ENCODE measurements at regions not wholly inside any gene's neighbourhood (a gene's known extent, or its start where the extent isn't known, plus 50 kb on each side); places are given as distances from the start of the nearest gene placed in this dataset.
"Not testable (repeated sequence)": the region's sequence is repeated elsewhere in the genome, so short reads cannot be mapped to it uniquely, and the experiment has no call there.

DNA sequence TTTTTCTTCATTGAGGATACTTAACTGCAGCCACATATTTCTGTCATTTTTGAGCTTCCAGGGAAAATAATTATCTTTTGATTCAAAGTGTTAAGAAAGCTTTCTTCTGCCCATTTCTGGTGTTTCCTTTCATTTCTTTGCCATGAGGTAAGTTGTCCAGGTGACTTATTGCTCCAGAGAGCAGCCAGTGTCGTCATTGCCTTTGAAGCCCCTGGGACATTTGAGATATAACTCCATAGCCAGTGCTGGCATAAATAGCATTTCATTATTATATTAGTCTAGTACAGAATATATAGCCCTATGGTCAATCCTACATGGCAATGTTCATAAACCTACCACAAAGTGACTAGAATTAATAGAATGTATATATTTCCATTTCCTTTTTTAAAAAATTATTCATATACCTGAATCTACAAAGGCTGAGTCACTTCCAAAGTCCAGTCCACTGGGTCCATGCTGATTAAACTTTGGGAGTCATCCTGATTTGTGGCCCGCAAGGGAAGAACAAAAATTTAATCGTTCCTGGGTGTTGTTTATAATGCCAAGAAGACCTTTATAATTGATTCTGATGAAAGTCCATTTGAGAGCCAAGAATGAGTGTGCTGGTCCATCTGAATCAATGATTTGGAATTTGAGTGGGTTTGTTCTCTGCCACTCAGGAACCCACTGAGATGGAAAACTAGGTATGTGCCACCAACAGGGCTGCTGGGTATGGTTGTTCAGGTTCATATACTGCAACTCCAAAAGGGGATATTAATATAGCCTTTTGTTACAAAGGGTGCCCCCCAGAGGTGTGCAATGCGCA, 221.8 kb upstream of the PLXNA2 start:
- DNase-seq (ENCODE audit: low spot score), result no peak

- DNase-seq (ENCODE audit: low spot score), result no peak
Observed at GRCh38 chr1:208467151-208467780, 223.1 kb upstream of the PLXNA2 start.

DNA sequence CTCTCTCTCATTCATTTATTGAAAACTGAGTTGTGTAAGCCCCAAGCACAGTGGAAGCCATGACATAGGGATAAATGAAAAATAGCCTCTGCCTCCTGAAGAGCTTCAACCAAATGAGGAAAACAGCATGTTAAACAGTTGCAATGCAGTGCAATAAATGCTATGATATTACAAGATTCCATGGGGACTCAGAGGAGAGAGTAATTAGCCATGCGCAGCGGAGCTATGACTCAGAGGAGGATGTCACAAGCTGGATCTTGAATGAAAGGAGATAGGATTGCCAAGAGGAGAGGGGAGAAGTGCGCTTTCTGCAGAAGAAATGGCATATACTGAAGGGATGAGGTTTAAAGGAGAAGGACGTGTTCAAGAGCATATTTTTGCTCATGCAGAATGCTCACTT, 231.3 kb upstream of the PLXNA2 start:
- DNase-seq (ENCODE audit: low spot score), result no peak

DNA sequence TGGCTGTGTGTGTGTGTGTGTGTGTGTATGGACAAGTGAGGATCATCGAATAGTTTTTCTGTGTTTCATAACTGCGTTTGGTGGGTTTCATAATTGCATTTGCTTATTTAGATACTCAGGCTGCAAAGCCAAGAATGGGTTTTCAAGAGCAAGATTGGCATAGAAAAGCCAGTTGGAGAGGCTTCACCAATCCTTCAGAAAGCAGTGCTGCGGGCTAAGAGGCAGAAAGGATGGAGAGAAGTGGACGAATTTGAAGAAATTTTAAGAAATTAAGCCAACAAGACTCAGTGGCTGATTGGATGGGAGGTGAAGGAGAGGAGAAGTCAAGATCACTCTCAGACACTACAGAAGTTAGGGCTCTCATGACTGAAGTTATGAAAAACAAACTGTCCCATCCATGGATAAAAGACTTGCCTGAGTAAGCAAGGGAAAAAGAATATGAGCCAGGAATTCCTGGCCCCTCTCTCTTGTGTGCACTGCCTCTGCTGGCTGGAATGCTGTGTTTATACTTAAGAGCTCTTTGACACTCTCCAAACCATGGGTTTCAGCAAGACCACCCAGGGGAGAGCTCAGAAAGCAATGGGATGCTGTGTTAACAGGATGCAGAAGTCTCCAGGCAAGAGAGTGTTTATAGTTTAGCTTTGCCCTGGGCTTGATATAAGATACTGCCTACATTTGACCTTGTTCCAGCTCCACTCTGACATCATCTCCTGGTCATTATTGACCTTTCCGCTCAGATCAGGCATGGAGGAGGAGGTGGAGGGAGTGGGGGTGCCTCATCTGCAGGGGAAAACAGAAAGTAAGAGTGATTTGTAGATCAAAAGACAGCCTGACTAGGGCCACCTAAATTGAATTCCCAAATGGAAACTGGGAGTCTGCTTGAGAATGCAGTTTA, 232.0 kb upstream of the PLXNA2 start:
- DNase-seq (ENCODE audit: low spot score), result no peak

DNA sequence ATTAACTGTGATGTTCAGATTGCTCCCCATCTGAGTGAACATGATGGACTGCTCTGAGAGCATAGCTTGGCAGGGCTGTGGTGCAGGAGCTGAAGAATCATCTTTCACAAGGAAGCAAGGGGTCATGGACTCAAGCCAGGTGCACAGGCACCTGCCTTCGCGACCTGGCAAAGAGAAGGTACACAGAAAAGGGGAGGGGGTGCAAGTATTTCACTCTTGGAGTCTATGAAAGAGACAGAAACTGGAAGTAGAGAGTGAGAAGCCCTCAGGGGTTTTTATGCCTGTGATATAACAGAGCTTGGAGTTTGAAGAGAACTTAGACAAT, 232.6 kb upstream of the PLXNA2 start:
- DNase-seq (ENCODE audit: low spot score), result no peak

DNA sequence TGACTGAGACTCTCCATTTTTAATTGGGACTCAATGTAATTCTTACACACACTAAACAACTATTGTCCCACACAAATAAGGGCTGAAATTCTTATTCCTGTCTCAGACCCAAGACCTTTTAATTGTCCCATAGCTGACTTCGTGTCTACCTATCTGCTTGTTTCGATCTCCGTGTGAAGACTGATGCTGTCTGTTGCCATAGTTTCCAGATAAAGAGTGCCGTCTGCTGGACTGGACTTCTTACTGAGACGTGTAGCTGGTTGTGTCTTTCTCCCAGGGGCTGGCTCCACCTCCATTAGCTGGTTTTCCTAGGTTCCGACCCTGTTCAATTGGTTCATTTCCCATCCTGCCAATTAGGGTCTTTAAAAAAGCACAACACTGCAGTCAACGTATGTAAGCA, 235.3 kb upstream of the PLXNA2 start:
- DNase-seq (ENCODE audit: low spot score), result no peak

DNA sequence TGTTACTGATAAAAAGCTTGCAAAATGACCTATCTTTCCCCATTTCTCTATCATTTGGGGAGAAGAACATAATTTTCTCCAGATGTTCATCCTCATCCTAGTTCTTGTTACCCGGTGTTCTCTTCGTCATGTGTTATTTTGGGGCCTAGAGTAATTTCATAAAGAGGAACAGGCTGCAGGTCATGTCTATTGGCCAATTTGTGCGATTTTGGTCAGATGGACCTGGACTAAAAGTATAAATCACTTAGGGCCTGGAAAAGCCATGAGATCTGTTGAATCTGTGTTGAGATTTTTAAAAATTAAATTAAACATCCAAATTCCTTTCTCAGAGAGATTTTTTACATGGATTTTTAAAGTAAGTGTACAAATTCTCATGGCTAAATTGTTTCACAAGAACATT, 241.3 kb upstream of the PLXNA2 start:
- DNase-seq (ENCODE audit: low spot score), result no peak

GRCh38 chr1:208486677-208487076, 242.5 kb upstream of the PLXNA2 start:
- DNase-seq (ENCODE audit: low spot score), result no peak

- not testable (repeated sequence) for DNase-seq (ENCODE audit: low spot score)
Observed at GRCh38 chr1:208488432-208488831, 244.2 kb upstream of the PLXNA2 start.

- DNase-seq (ENCODE audit: low spot score), result no peak
Observed at GRCh38 chr1:208496467-208497371, 252.5 kb upstream of the PLXNA2 start.

- no peak for DNase-seq (ENCODE audit: low spot score)
Observed at GRCh38 chr1:208497866-208498541, 253.8 kb upstream of the PLXNA2 start.

GRCh38 chr1:208499026-208499425, 254.8 kb upstream of the PLXNA2 start:
- DNase-seq (ENCODE audit: low spot score), result no peak

DNA sequence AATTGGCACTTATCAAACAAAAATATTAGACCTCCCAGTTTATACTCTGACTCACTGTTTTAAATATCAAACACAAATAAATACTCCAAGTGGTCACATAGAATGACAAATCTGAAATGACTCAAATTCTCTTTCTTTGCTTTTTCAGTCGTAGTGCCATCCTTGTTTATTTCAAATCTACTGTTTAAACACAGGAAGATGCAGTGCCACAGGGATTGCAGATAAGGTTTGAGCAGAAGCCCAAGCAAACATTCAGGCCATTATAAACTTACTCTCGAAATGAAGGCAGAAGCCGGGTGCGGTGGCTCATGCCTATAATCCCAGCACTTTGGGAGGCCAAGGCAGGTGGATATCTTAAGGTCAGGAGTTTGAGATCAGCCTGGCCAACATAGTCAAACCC, 255.4 kb upstream of the PLXNA2 start:
- no peak for DNase-seq (ENCODE audit: low spot score)

GRCh38 chr1:208500375-208500774, 256.2 kb upstream of the PLXNA2 start:
- no peak for DNase-seq (ENCODE audit: low spot score)

DNA sequence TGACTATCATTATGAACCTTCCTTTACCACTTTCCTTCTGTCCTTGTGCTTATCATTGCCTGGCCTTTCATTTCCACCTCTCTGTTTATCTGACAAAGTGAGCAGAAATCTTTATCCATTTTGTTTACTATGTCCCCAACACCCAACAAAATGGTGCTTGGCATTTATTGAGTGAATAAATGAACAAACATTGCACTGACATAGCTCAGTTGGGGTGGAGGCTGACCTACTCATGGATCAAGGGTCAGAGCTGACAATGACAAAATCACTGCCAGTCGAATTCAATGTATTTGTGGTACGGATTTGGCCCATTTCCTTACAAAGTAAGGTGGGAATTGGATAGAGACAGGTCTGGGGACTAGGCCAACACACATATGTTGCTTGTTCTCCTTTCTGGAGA, 257.4 kb upstream of the PLXNA2 start:
- no peak for DNase-seq (ENCODE audit: low spot score)

DNA sequence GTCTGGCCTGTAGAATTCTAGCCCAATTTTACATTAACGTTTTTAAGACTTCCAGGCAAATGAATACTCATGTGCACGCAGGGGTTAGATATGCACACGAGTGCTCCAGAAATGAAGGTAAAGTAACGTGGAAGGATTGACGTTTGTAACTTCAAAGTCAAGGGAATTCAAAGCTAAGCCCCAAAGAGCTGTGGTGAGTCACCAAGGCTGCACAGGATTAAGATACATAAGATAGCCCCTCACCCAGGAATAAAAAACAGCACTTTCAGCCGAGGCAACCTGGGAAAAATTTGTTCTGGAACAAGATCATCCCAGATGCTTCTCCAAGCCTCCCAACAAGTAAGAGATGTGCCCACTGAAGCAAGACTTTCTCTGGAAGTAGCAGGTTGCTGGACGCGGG, 259.6 kb upstream of the PLXNA2 start:
- no peak for DNase-seq (ENCODE audit: low spot score)

GRCh38 chr1:208506812-208507211, 262.6 kb upstream of the PLXNA2 start:
- no peak for DNase-seq (ENCODE audit: low spot score)

GRCh38 chr1:208509072-208509471, 264.9 kb upstream of the PLXNA2 start:
- DNase-seq (ENCODE audit: low spot score), result no peak

DNA sequence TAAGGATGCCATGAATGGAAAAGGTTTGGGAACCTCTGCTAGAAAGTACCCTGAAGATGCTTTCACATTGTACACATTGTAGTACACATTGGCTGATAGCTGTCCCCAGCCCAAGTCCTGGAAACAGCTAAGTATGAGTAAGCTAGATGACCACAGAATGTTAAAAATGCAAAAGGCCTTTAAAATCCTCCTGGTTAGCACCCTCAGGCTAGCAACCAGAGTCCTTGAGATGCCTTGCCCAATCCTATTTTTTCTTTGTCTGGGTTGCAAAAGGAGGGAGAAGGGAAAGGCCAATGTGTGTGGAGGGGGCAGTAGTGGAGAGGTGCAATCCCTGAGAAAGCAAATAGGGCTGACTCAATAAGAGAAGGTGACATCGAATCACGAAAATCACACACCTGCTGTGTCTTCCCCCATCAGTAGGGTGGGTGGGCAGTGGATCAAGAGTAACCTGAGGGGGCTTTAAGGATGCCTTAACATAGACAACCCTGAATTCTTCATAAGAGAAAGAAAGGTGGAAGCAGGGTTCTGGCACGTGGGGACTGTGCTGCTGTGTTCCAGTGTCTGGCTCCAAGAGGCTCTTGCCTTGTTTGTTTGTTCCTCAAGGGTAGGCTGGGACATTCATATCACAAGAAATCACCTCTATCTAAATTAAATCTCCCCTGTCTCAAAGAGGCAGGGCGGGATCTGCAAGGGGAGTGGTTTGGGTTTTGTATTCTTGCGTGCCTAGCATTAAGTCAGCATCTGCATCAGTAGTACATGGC, 266.2 kb upstream of the PLXNA2 start:
- no peak for DNase-seq (ENCODE audit: low spot score)

- no peak for DNase-seq (ENCODE audit: low spot score)
Observed at GRCh38 chr1:208511242-208511860, 267.2 kb upstream of the PLXNA2 start.
